Kidney epithelial cell (primary cell): ENCODE measurements at regions not wholly inside any gene's neighbourhood (a gene's known extent, or its start where the extent isn't known, plus 50 kb on each side); places are given as distances from the start of the nearest gene placed in this dataset.

ENCODE experiments used
- DNase-seq: peaks from one replicate; pipeline ENCODE4 v3.0.0-alpha.2; 2010; ENCODE audit warnings: low read depth
- H3K27me3 ChIP-seq: 2 replicates; pipeline ENCODE4 v1.6.0; 2011; ENCODE audit warnings: low read length; ENCODE audit not compliant: control insufficient read depth, insufficient read depth
- H3K36me3 ChIP-seq: 2 replicates; pipeline ENCODE4 v1.5.1; 2011; ENCODE audit warnings: low read length; ENCODE audit not compliant: control insufficient read depth, insufficient read depth
- H3K4me3 ChIP-seq: 2 replicates; pipeline ENCODE4 v1.5.1; 2011; ENCODE audit warnings: low read depth, mild to moderate bottlenecking, control low read depth, low read length
- CTCF ChIP-seq: IDR thresholded peaks from 2 replicates; pipeline ENCODE4 v1.5.1; 2011; ENCODE audit warnings: mild to moderate bottlenecking, moderate library complexity, low read length, control low read depth, inconsistent platforms; ENCODE audit not compliant: insufficient read depth, poor library complexity, severe bottlenecking

- DNase-seq = no peak
- no peak for TF ChIP-seq CTCF
Measured at GRCh38 chr21:28150778-28151177, 841.9 kb downstream of the LTN1 start.

GRCh38 chr21:28148400-28149064 lies 844.1 kb downstream of the LTN1 start:
- Histone ChIP-seq H3K4me3 (no peak overlapping the region), H3K36me3 (no peaks in the 10 kb centered on the region), H3K27me3 (no peaks in the 10 kb centered on the region)
- TF ChIP-seq CTCF = no peak
- DNase-seq = no peak

More at GRCh38 chr21:28150778-28151177, 841.9 kb downstream of the LTN1 start:
- Histone ChIP-seq H3K4me3 (no peak overlapping the region), H3K27me3 (no peaks in the 10 kb centered on the region), H3K36me3 (no peaks in the 10 kb centered on the region)

GRCh38 chr21:28144653-28145052 lies 848.0 kb downstream of the LTN1 start:
- TF ChIP-seq CTCF = no peak
- Histone ChIP-seq H3K36me3 (no peaks in the 10 kb centered on the region), H3K27me3 (no peaks in the 10 kb centered on the region), H3K4me3 (no peak overlapping the region)
- no peak for DNase-seq

- H3K27me3 ChIP-seq = no peaks in the 10 kb centered on the region
- no peaks in the 10 kb centered on the region for H3K36me3 ChIP-seq
- no peak for DNase-seq
- H3K4me3 ChIP-seq = no peak overlapping the region
- no peak for TF ChIP-seq CTCF
Measured at GRCh38 chr21:28144089-28144488, 848.6 kb downstream of the LTN1 start.

GRCh38 chr21:28142697-28143096 lies 850.0 kb downstream of the LTN1 start:
- H3K36me3 ChIP-seq = no peaks in the 10 kb centered on the region
- H3K4me3 ChIP-seq = no peak overlapping the region
- TF ChIP-seq CTCF = no peak
- peak; percentile 32 for DNase-seq
- no peaks in the 10 kb centered on the region for H3K27me3 ChIP-seq

GRCh38 chr21:28138272-28138671 lies 854.4 kb downstream of the LTN1 start:
- Histone ChIP-seq H3K4me3 (no peak overlapping the region), H3K27me3 (no peaks in the 10 kb centered on the region), H3K36me3 (no peaks in the 10 kb centered on the region)
- no peak for TF ChIP-seq CTCF
- DNase-seq = no peak
